Caco-2 (cell line): ENCODE measurements at regions not wholly inside any gene's neighbourhood (a gene's known extent, or its start where the extent isn't known, plus 50 kb on each side); places are given as distances from the start of the nearest gene placed in this dataset.

Source experiments
- BruUV-seq: library from RNA; stranded (reverse); fragments of 400-500 nt; replicated peaks from 2 replicates; lab custom pipeline; 2021; lab: Mats Ljungman, UMichigan
- CTCF ChIA-PET: fragments of 300-600 bp; sonication (Branson Sonifier 250); formaldehyde crosslinking; loops from one replicate; lab custom pipeline; 2022; ENCODE audit warnings: antibody characterized with exemption; lab: Charles Lee
- POLR2A ChIA-PET: fragments of 300-600 bp; sonication (Branson Sonifier 250); formaldehyde crosslinking; loops from one replicate; lab custom pipeline; 2022; ENCODE audit warnings: antibody characterized with exemption; lab: Charles Lee
- DNase-seq, 2 experiments: peaks; one replicate each; pipeline versions ENCODE4 v3.0.0 to v3.0.0-alpha.2; 2020 to 2022
- H3K27me3 ChIP-seq: replicated peaks from 2 replicates; pipeline ENCODE4 v1.6.0; 2011; ENCODE audit warnings: low read length; ENCODE audit not compliant: control insufficient read depth, insufficient read depth
- H3K36me3 ChIP-seq: 2 replicates; pipeline ENCODE4 v1.5.1; 2011; ENCODE audit warnings: low read length; ENCODE audit not compliant: control insufficient read depth, insufficient read depth
- H3K4me1 ChIP-seq: fragments of 250-450 bp; sonication (Bioruptor Pico); 2 replicates; pipeline ENCODE4 v1.5.1; 2020; ENCODE audit warnings: mild to moderate bottlenecking
- H3K4me3 ChIP-seq: 2 replicates; pipeline ENCODE4 v1.5.1; 2011; ENCODE audit warnings: low read depth, mild to moderate bottlenecking, control low read depth, low read length
- H3K9me3 ChIP-seq: fragments of 250-450 bp; sonication (Bioruptor Pico); 2 replicates; pipeline ENCODE4 v1.5.1; 2020; ENCODE audit warnings: mild to moderate bottlenecking, moderate library complexity
- H3K27ac Mint-ChIP-seq: one replicate; pipeline ENCODE4 v1.8.0; 2022; ENCODE audit warnings: mixed read lengths; ENCODE audit not compliant: unreplicated experiment
- H3K27me3 Mint-ChIP-seq: one replicate; pipeline ENCODE4 v1.8.0; 2022; ENCODE audit warnings: mixed read lengths; ENCODE audit not compliant: insufficient read depth, unreplicated experiment
- H3K36me3 Mint-ChIP-seq: one replicate; pipeline ENCODE4 v1.8.0; 2022; ENCODE audit warnings: mild to moderate bottlenecking, mixed read lengths; ENCODE audit not compliant: insufficient read depth, unreplicated experiment
- H3K4me1 Mint-ChIP-seq: one replicate; pipeline ENCODE4 v1.8.0; 2022; ENCODE audit warnings: low read depth, mixed read lengths; ENCODE audit not compliant: unreplicated experiment
- H3K4me3 Mint-ChIP-seq: one replicate; pipeline ENCODE4 v1.8.0; 2022; ENCODE audit warnings: mild to moderate bottlenecking, moderate library complexity, mixed read lengths; ENCODE audit not compliant: unreplicated experiment
- H3K9me3 Mint-ChIP-seq: one replicate; pipeline ENCODE4 v1.8.0; 2022; ENCODE audit warnings: mixed read lengths; ENCODE audit not compliant: unreplicated experiment
- CTCF ChIP-seq, 2 experiments: fragments of 200-600 bp in 1 of 2; IDR thresholded peaks; 1 replicate in 1 of 2; 2 replicates in 1 of 2; pipeline versions ENCODE4 v1.5.1 to v1.8.0; 2011 to 2022; ENCODE audit warnings: antibody characterized with exemption in 1 of 2, control low read depth in 1 of 2, inconsistent platforms in 1 of 2, low read depth in 1 of 2, low read length in 1 of 2, mild to moderate bottlenecking in 1 of 2, moderate library complexity in 1 of 2; ENCODE audit not compliant: insufficient read depth in 1 of 2, severe bottlenecking in 1 of 2, unreplicated experiment in 1 of 2
- intact Hi-C: fragments of 100-400 bp; cut with micrococcal nuclease; formaldehyde crosslinking; loops from one replicate; pipeline ENCODE4 v1.10.0; 2022; ENCODE audit not compliant: unreplicated experiment

GRCh38 chr4:125400756-125401155 lies 86.0 kb downstream of the FAT4 start:
- peaks cover 3% of the 10 kb centered on the region for H3K27me3 Mint-ChIP-seq
- H3K27ac Mint-ChIP-seq, result no peak overlapping the region

GRCh38 chr4:125401784-125402183 lies 87.0 kb downstream of the FAT4 start:
- H3K9me3 Mint-ChIP-seq, result no peaks in the 10 kb centered on the region
- H3K4me1 Mint-ChIP-seq, result no peaks in the 10 kb centered on the region
- peaks cover 3% of the 10 kb centered on the region for H3K27me3 Mint-ChIP-seq
- no peaks in the 10 kb centered on the region for H3K36me3 ChIP-seq
- H3K9me3 ChIP-seq, result no peaks in the 10 kb centered on the region
- H3K4me3 ChIP-seq, result no peak overlapping the region
- BruUV-seq, result no TSS peak
- no peaks in the 10 kb centered on the region for H3K36me3 Mint-ChIP-seq
- CTCF ChIA-PET, result no interaction called here
- TF ChIP-seq CTCF (IDR thresholded peaks at IDR 0.05; ENCODE audit: insufficient read depth in 1 of 2, low read depth in 1 of 2, low read length in 1 of 2, severe bottlenecking in 1 of 2, unreplicated experiment in 1 of 2), result no peak
- no peaks in the 10 kb centered on the region for H3K4me1 ChIP-seq
- no peaks in the 10 kb centered on the region for H3K27me3 ChIP-seq
- DNase-seq, result no peak
- intact Hi-C loops, result no loop called here
- H3K27ac Mint-ChIP-seq, result no peak overlapping the region
- POLR2A ChIA-PET, result no interaction called here
- no peak overlapping the region for H3K4me3 Mint-ChIP-seq

More at GRCh38 chr4:125400756-125401155, 86.0 kb downstream of the FAT4 start:
- Histone ChIP-seq H3K36me3 (no peaks in the 10 kb centered on the region), H3K9me3 (no peaks in the 10 kb centered on the region), H3K4me1 (no peaks in the 10 kb centered on the region), H3K27me3 (no peaks in the 10 kb centered on the region), H3K4me3 (no peak overlapping the region)
- Mint-ChIP-seq H3K4me3 (no peak overlapping the region), H3K9me3 (no peaks in the 10 kb centered on the region), H3K36me3 (no peaks in the 10 kb centered on the region), H3K4me1 (no peaks in the 10 kb centered on the region)
- ChIA-PET POLR2A (no interaction called here), CTCF (no interaction called here)
- TF ChIP-seq CTCF (IDR thresholded peaks at IDR 0.05; ENCODE audit: insufficient read depth in 1 of 2, low read depth in 1 of 2, low read length in 1 of 2, severe bottlenecking in 1 of 2, unreplicated experiment in 1 of 2), result no peak
- DNase-seq, result no peak
- intact Hi-C loops, result no loop called here
- no TSS peak for BruUV-seq

GRCh38 chr4:125420526-125420925 lies 105.8 kb downstream of the FAT4 start:
- BruUV-seq, result no TSS peak
- Histone ChIP-seq H3K27me3 (no peaks in the 10 kb centered on the region), H3K4me3 (no peak overlapping the region), H3K9me3 (no peaks in the 10 kb centered on the region), H3K4me1 (no peaks in the 10 kb centered on the region), H3K36me3 (no peaks in the 10 kb centered on the region)
- no peak for TF ChIP-seq CTCF (IDR thresholded peaks at IDR 0.05; ENCODE audit: insufficient read depth in 1 of 2, low read depth in 1 of 2, low read length in 1 of 2, severe bottlenecking in 1 of 2, unreplicated experiment in 1 of 2)
- Mint-ChIP-seq H3K27me3 (no peaks in the 10 kb centered on the region), H3K9me3 (peaks cover 9% of the 10 kb centered on the region), H3K27ac (no peak overlapping the region), H3K36me3 (no peaks in the 10 kb centered on the region), H3K4me3 (no peak overlapping the region), H3K4me1 (no peaks in the 10 kb centered on the region)
- intact Hi-C loops, result no loop called here
- no peak for DNase-seq
- ChIA-PET CTCF (no interaction called here), POLR2A (no interaction called here)
